ENCODE measurements at regions not wholly inside any gene's neighbourhood (a gene's known extent, or its start where the extent isn't known, plus 50 kb on each side); places are given as distances from the start of the nearest gene placed in this dataset.

DNA sequence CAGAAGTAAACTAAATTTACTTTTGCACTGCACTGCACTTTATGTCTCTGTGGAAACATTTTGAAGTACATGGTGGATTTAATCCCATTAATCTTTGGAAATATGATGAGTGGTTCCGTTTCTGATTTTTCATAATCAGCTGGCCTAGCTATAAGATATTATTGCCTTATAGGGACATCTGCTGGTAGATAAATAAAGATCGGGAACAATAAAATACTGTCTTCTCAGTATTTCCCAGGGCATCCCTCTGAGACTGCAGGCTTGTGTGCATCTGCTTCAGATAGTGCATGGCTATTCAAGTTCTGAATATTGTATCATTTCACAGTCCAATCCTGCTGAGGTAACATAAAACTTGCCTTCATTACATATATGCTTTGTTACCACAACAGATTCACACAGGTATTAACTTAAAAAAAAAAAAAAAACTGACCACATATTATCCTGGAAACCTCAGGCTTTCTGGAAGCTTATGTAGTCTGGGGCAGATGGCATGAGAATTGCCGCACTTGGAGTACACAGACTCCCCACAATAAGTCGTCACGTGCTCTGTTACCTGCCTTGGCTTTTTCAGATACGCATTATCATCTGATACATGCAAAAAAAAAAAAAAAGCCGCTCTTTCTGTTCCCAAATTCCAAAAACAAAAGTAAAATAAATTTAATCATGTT lies 330.8 kb upstream of the AGTR1 start:
- ChIA-PET POLR2A (no interaction called here), CTCF (no interaction called here)
- Mint-ChIP-seq H3K27ac (no peak overlapping the region), H3K27me3 (no peaks in the 10 kb centered on the region), H3K36me3 (ENCODE audit: low read depth) (no peaks in the 10 kb centered on the region), H3K9me3 (ENCODE audit: low read depth) (no peaks in the 10 kb centered on the region), H3K4me1 (no peaks in the 10 kb centered on the region), H3K4me3 (no peak overlapping the region)
- ATAC-seq (no peak), DNase-seq (no peak)
- intact Hi-C loops (cut with DNase I, micrococcal nuclease) = no loop called here

DNA sequence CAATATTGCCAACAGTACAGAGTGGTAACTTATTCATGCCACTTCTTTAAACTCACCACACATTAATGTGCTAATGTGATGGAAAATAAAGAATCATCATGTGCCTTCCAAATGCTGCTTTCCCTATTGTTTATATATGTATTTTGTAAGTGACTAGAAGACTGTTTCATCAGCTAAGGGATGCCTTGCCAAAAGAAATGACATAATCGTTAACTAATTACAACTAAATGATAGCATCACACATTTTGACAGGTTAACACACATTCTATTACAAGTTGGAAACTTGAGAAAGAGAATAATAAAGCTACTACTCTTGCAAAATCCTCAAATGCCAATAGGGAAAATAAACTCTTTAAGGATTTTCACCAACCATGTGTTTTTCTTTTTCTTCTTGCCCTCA lies 329.9 kb upstream of the AGTR1 start:
- Mint-ChIP-seq H3K4me3 (no peak overlapping the region), H3K27ac (no peak overlapping the region), H3K36me3 (ENCODE audit: low read depth) (no peaks in the 10 kb centered on the region), H3K27me3 (no peaks in the 10 kb centered on the region), H3K4me1 (no peaks in the 10 kb centered on the region), H3K9me3 (ENCODE audit: low read depth) (no peaks in the 10 kb centered on the region)
- DNase-seq (no peak), ATAC-seq (no peak)
- intact Hi-C loops (cut with DNase I, micrococcal nuclease) = no loop called here
- ChIA-PET CTCF (no interaction called here), POLR2A (no interaction called here)

DNA sequence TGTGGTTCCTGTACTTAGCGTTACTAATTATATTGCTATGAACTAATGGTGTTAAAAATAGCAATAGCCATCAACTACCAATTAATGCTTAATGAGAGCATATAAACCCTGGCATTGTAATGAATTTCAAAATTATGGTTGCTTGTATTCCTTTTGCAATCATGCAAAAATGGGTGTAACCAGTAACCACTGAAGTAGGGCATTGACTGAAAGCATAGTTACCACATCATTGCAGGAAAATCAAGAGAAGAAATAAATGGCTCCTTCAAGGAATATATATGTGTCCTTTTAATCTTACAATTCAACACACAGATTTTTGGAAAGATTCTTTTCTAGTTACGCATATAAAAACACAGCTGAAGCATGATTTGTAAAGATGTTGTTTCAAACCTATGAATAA lies 328.3 kb upstream of the AGTR1 start:
- Mint-ChIP-seq H3K4me1 (no peaks in the 10 kb centered on the region), H3K36me3 (ENCODE audit: low read depth) (no peaks in the 10 kb centered on the region), H3K27ac (no peak overlapping the region), H3K4me3 (no peak overlapping the region), H3K27me3 (no peaks in the 10 kb centered on the region), H3K9me3 (ENCODE audit: low read depth) (no peaks in the 10 kb centered on the region)
- no peak for DNase-seq
- intact Hi-C loops (cut with DNase I, micrococcal nuclease) = no loop called here
- ChIA-PET CTCF (no interaction called here), POLR2A (no interaction called here)
- no peak for ATAC-seq

DNA sequence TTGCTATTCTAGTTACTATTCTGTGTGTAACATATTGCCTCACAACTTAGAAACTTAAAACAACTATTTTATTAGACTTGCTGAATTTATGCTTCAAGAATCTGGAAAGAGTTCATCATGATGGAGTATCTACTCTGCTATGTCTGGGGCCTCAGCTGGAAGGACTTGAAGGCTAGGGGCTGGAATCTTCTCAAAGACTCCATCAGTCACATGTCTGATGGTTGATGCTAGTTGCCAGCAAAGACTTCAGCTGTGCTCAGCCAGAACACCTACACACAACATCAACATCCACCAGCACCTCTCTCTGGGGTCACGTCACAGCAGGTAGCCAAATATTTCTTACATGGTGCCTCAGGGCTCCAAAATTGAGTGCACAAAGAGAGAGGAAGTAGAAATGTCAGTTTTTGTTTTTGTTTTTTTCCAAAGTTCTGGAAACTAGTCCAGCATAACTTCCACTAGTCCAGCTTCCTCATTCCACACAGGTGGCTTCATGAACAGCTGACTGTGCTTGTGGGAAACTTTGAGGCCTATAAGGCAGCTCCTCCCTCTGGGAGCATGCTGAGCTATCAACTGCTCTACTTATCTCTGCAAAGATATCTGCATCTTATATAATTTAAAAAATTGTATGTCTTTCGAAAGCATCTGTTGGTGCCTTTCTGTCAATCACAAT lies 325.4 kb upstream of the AGTR1 start:
- ChIA-PET POLR2A (no interaction called here), CTCF (no interaction called here)
- H3K27ac Mint-ChIP-seq = no peak overlapping the region
- no peaks in the 10 kb centered on the region for H3K4me1 Mint-ChIP-seq
- no peak for ATAC-seq
- H3K36me3 Mint-ChIP-seq (ENCODE audit: low read depth) = no peaks in the 10 kb centered on the region
- no peak overlapping the region for H3K4me3 Mint-ChIP-seq
- H3K9me3 Mint-ChIP-seq (ENCODE audit: low read depth) = no peaks in the 10 kb centered on the region
- no peak for DNase-seq
- no peaks in the 10 kb centered on the region for H3K27me3 Mint-ChIP-seq
- intact Hi-C loops (cut with DNase I, micrococcal nuclease) = no loop called here

DNA sequence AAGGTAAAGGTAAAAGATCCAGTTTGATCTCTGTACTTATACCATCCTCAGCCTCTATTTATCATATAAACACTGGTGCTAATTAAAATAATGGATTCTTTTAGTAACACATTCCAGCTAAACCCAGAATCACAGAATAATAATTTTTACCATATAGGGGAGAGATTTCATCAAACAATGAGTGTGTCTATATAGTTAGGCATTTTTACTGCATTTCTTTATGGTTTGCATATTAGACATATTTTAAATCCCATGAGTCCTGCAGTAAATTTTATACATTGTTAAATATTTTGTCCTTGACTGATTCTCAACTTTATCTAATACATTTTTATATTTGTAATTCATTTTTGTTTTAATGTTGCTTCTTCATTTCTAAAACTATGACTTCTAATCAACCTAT lies 323.7 kb upstream of the AGTR1 start:
- H3K9me3 Mint-ChIP-seq (ENCODE audit: low read depth) = no peaks in the 10 kb centered on the region
- no peak for ATAC-seq
- no peak for DNase-seq
- CTCF ChIA-PET = no interaction called here
- no peak overlapping the region for H3K27ac Mint-ChIP-seq
- H3K4me3 Mint-ChIP-seq = no peak overlapping the region
- H3K36me3 Mint-ChIP-seq (ENCODE audit: low read depth) = no peaks in the 10 kb centered on the region
- intact Hi-C loops (cut with DNase I, micrococcal nuclease) = no loop called here
- H3K27me3 Mint-ChIP-seq = no peaks in the 10 kb centered on the region
- POLR2A ChIA-PET = no interaction called here
- H3K4me1 Mint-ChIP-seq = no peaks in the 10 kb centered on the region

DNA sequence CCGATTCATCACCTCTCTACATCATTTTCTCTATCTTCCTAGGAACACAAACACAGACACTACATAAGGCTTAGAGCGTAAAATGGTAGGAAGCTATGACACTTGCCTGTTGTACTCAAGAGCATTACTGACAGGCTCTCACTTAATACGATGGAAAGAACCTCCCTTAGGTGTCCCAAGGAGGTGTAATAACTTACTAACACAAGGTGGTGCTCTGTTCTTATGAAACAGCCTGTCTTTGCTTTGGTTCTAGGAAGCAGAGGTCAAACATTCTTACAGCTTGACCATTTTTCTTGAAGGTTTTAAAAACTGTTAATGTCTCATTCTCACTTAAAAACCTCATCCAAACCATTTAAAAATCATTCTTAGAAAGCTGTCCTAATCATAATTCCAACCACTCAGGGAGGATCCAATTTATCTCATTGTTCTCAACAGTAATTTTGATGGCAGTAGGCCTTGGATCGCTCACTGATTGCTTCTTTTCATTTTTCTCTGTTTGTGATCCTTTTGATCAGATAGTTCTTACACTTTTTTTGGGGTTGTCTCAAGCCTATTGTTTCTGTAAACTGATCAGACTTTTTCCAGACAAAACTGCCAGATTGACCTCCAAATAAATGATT lies 317.8 kb upstream of the AGTR1 start:
- H3K4me1 Mint-ChIP-seq = no peaks in the 10 kb centered on the region
- H3K4me3 Mint-ChIP-seq = no peak overlapping the region
- peaks cover 5% of the 10 kb centered on the region for H3K9me3 Mint-ChIP-seq (ENCODE audit: low read depth)
- intact Hi-C loops (cut with DNase I, micrococcal nuclease) = no loop called here
- H3K27ac Mint-ChIP-seq = no peak overlapping the region
- no peaks in the 10 kb centered on the region for H3K27me3 Mint-ChIP-seq
- no peak for DNase-seq
- H3K36me3 Mint-ChIP-seq (ENCODE audit: low read depth) = no peaks in the 10 kb centered on the region
- ATAC-seq = no peak
- CTCF ChIA-PET = interaction anchor here (1.4 kb wide), 1 partner anchor 483 kb away, joined by 3 read pairs; no protein-coding TSS in a partner anchor
- POLR2A ChIA-PET = no interaction called here

DNA sequence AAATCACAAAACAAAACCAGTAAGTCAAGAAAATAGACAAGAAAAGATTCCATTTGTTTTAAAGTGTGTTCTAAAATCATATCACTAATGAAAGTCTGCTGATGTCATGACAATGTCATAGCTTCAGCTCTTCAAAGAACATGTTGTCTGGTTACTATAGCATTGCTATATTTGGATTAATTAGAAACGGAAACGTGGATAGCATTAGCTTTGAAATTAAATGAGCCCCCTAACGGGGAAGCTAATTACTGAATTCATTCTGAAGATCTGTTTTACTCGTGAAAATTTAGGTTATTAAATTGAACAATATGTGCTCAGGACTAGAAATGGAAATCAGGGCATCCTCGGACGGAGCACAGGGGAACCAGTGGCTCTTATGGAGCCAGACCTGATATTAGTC lies 316.7 kb upstream of the AGTR1 start:
- CTCF ChIA-PET = interaction anchor here (1.4 kb wide), 1 partner anchor 482 kb away, joined by 3 read pairs; no protein-coding TSS in a partner anchor

DNA sequence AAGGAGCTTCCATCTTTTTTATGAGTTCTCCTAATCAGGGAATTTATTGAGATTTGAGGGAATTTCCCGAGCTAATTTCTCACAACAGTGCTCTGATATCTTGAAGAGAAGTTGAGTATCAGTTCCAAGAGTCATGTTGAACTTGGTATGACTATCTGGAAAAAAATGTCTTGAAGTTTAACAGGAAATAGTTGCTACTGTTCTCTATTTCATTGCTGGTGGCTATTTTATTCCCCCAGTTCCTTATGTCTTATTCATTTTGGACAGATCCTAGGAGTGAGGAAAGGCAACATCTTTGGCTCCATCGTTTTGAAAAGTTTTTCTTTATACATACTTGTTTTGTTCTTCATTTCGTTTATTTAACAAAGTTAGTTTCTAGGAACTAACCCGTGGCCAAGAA lies 307.8 kb upstream of the AGTR1 start:
- intact Hi-C loops (cut with DNase I, micrococcal nuclease) = no loop called here
- no peak overlapping the region for H3K4me3 Mint-ChIP-seq
- ATAC-seq = no peak
- ChIA-PET POLR2A (no interaction called here), CTCF (interaction anchor here (0.6 kb wide), 1 partner anchor 330 kb away, joined by 4 read pairs; no protein-coding TSS in a partner anchor)
- no peaks in the 10 kb centered on the region for H3K36me3 Mint-ChIP-seq (ENCODE audit: low read depth)
- no peak for DNase-seq
- H3K4me1 Mint-ChIP-seq = no peaks in the 10 kb centered on the region
- no peak overlapping the region for H3K27ac Mint-ChIP-seq
- no peaks in the 10 kb centered on the region for H3K27me3 Mint-ChIP-seq
- H3K9me3 Mint-ChIP-seq (ENCODE audit: low read depth) = no peaks in the 10 kb centered on the region

More for the DNA sequence above, 316.7 kb upstream of the AGTR1 start:
- H3K36me3 Mint-ChIP-seq (ENCODE audit: low read depth) = no peaks in the 10 kb centered on the region
- no peak overlapping the region for H3K4me3 Mint-ChIP-seq
- intact Hi-C loops (cut with DNase I, micrococcal nuclease) = no loop called here
- no peaks in the 10 kb centered on the region for H3K4me1 Mint-ChIP-seq
- no peak overlapping the region for H3K27ac Mint-ChIP-seq
- no peaks in the 10 kb centered on the region for H3K27me3 Mint-ChIP-seq
- POLR2A ChIA-PET = no interaction called here
- H3K9me3 Mint-ChIP-seq (ENCODE audit: low read depth) = peaks cover 5% of the 10 kb centered on the region
- DNase-seq (no peak), ATAC-seq (no peak)

DNA sequence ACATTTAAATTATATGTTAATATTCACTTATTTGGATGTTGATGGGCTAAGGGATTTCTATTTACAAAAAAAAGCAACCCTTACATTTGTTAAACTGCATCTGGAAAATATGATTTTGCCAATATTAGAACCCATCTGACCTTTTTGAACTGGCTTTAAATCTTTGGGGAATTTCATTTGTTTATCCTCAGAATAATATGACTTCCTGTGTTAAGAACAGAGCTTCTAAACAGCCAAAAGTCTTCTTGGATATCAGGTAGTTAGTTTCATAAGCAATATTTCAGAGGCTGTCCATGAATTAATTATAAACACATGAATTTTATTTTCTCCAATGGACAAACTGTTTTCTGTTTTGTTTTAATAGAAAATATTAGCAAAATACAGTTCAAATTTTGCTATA lies 301.9 kb upstream of the AGTR1 start:
- DNase-seq (no peak), ATAC-seq (no peak)
- Mint-ChIP-seq H3K4me1 (no peaks in the 10 kb centered on the region), H3K27ac (no peak overlapping the region), H3K9me3 (ENCODE audit: low read depth) (peaks cover 2% of the 10 kb centered on the region), H3K27me3 (no peaks in the 10 kb centered on the region), H3K36me3 (ENCODE audit: low read depth) (no peaks in the 10 kb centered on the region), H3K4me3 (no peak overlapping the region)
- intact Hi-C loops (cut with DNase I, micrococcal nuclease) = no loop called here
- CTCF ChIA-PET = no interaction called here
- POLR2A ChIA-PET = no interaction called here

DNA sequence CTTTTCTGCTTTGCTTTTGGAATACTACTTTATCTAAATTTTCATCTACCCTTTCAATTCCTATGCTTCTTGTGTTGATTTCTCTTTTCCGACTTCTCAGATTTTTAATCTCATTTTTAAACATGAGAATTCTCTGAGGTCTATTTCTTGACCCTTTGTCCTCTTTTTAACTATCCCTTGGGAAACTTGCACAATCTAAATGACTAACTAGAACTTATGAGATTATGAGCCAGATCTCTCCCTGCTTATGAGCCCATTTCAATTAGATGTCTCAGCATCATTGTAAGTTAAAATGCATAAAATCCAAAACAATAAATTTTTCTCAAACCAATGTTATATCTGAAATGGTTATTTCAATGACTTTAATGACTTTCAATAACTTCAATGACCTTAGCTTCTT lies 296.9 kb upstream of the AGTR1 start:
- ChIA-PET CTCF (no interaction called here), POLR2A (no interaction called here)
- Mint-ChIP-seq H3K9me3 (ENCODE audit: low read depth) (peaks cover 2% of the 10 kb centered on the region), H3K4me3 (no peak overlapping the region), H3K27me3 (no peaks in the 10 kb centered on the region), H3K27ac (no peak overlapping the region), H3K4me1 (no peaks in the 10 kb centered on the region), H3K36me3 (ENCODE audit: low read depth) (no peaks in the 10 kb centered on the region)
- intact Hi-C loops (cut with DNase I, micrococcal nuclease) = no loop called here
- DNase-seq (no peak), ATAC-seq (no peak)

DNA sequence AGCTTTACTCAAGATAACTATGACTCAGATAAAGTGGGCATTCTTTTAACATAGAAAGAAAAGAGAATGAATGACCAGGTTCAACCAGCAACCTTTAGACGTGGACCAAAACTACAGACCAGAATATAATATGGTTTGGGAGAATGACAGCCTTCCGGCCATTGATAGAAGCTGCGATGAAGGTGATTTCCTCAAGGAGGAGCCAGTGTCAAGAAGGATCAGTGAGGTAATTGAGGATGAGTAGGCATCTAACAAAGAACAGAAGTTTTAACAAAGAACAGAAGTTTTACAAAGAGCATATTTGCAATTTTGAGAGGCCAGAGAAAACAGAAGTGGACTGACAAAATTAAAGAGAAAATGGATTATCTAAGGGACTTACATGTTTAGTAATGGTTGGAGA lies 289.0 kb upstream of the AGTR1 start:
- Mint-ChIP-seq H3K9me3 (ENCODE audit: low read depth) (peaks cover 2% of the 10 kb centered on the region), H3K4me3 (no peak overlapping the region), H3K27ac (no peak overlapping the region), H3K4me1 (no peaks in the 10 kb centered on the region), H3K27me3 (no peaks in the 10 kb centered on the region), H3K36me3 (ENCODE audit: low read depth) (no peaks in the 10 kb centered on the region)
- ChIA-PET POLR2A (no interaction called here), CTCF (no interaction called here)
- DNase-seq = no peak
- no peak for ATAC-seq
- intact Hi-C loops (cut with DNase I, micrococcal nuclease) = no loop called here

DNA sequence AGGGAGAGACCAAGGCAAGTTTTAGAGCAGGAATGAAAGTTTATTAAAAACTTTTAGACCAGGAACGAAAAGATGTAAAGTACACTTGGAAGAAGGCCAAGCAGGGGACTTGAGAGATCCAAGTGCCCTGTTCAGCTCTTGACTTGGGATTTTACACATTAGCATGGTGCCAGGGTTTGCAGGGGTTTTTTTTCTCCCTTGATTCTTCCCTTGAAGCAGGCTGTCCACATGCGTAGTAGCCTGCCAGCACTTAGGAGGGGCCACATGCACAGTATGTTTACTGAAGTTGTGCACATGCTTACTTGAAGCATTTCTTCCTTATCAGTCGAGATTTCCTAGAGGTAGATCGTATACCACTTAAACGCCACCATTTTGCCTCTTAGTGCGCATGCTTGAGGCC lies 277.5 kb upstream of the AGTR1 start:
- intact Hi-C loops (cut with DNase I, micrococcal nuclease) = no loop called here
- ATAC-seq (no peak), DNase-seq (no peak)
- CTCF ChIA-PET = interaction anchor here (0.7 kb wide), 1 partner anchor 929 kb away, joined by 3 read pairs; no protein-coding TSS in a partner anchor
- POLR2A ChIA-PET = no interaction called here
- Mint-ChIP-seq H3K27ac (no peak overlapping the region), H3K9me3 (ENCODE audit: low read depth) (peaks cover 5% of the 10 kb centered on the region), H3K27me3 (no peaks in the 10 kb centered on the region), H3K4me1 (no peaks in the 10 kb centered on the region), H3K36me3 (ENCODE audit: low read depth) (no peaks in the 10 kb centered on the region), H3K4me3 (no peak overlapping the region)

Measured in activated CD4-positive, alpha-beta T cell treated with anti-CD3 and anti-CD28 coated beads for 36 hours (primary cell).